EH (cell line): ENCODE measurements at regions not wholly inside any gene's neighbourhood (a gene's known extent, or its start where the extent isn't known, plus 50 kb on each side); places are given as distances from the start of the nearest gene placed in this dataset.

Experiments used
- DNase-seq: peaks from one replicate; pipeline ENCODE4 v3.0.0-alpha.2; 2015; ENCODE audit warnings: low read depth

DNA sequence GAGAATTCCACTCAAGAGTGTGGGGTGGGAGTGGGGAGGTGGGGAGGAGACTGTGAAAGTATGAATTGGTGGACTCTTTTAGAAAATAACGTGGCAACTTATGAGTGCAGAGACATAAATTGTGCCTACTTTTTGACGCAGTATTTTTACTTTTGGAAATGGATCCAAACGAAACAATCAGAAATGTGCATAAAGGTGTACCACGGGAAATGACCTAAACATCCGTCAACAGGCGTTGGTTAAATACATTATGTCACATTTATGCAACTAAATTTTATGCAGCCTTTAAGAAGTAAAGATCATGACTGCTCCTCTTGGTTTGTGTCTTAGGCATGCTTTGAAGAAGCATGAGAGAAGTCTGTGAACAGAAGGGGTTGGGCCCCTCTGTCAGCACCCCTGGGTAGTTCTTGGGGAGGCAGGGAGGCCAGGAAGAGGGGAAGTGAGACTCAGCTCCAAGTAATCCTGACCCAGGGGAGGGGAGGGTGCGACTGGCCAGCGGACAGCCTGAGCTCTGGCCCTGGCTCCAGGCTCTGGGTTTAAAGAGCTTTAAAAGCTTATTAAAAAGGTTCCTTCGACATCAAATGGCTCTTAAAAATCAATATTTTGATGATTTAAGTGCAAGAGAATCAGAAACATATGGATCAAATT, 126.4 kb upstream of the HAAO start:
- no peak for DNase-seq

- DNase-seq = no peak
Observed at GRCh38 chr2:42918041-42918440, 125.7 kb upstream of the HAAO start.

DNA sequence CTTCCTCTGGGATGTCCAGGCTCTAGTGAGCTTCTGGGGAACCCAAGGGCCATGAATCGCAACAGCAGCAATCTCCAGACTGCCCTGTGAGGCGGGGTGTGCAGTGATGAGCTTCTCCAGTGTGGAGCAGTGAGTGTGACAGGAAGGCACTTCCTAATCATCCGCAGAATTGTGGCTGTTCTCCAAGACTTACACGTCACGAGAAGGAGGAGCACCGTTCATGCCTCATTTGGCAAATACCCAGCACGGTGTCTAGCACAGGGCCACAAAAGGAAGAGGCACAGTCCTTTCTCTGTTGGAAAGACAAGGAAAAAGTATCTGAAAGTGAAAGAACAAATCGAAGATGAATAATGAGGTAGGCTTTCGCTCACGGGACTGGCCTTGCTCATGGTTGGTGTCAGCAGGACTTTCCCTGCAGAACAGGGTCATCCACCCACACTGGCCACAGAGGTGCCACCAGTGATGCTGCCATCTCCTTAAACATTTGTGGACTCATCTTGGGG, 125.1 kb upstream of the HAAO start:
- peak; percentile 97 for DNase-seq

DNA sequence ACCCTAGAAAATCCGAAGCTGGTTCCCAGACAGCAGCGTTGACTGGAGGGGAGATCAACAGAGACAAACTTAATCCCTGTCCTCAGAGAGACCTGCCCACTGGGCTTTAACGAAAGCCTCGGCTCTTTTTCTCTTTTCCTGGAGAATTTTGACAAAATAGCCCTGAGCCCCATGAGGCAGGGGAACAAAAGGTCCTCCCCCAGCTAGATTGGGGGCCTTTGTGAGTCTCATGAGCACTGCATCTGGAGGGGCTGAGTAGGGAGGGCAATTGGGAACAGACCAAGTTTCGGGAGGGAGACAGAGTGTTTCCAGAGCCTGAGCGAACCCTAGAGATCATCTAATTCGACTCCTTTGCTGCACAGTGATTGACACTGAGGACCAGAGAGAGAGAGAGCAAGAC, 123.9 kb upstream of the HAAO start:
- no peak for DNase-seq

- DNase-seq = no peak
Observed at GRCh38 chr2:42914860-42915259, 122.5 kb upstream of the HAAO start.

DNA sequence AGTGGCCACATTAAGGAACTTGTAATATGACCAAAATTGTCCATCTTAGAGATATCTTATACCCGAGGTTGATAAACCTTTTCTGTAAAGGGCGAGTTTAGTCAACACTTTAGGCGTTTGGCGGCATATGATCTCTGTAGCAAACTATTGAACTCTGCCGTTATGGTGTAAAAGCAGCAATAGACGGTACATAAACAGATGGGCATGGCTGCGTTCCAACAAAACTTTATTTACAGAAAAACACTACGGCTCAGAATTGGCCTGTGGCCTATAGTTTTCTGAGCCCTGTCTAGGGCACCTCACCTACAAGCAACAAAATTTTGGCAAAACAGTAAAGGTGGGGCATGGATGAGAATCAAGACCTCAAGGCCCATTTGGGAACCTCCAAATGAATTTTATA, 121.9 kb upstream of the HAAO start:
- DNase-seq = no peak

DNA sequence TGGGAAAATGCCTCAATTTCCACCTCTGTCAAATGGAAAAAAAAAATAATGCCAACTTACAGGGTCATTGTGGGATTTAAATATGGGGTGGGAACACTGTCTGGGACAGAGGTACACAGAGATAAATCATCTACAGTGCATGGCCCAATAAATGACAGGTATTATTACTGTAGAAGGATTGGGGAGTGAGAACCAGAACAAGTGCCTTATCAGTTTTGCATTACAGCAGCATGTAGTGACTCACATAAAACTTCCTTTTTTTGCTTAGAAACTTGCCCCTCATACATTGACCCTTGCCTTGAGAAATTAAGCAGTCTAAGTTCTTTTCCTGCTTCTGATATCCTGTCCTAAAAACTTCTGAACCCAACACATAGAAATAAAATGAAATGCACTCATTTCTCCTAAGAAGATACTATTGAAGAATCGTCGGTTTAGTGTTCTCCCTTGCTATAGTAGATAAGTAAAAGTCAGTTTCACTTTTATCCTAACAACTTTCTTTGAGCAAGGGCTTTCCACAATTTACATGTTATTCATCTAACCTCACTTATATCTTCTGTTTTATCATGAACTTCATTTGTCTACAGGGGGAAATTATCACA, 121.0 kb upstream of the HAAO start:
- DNase-seq = no peak

DNA sequence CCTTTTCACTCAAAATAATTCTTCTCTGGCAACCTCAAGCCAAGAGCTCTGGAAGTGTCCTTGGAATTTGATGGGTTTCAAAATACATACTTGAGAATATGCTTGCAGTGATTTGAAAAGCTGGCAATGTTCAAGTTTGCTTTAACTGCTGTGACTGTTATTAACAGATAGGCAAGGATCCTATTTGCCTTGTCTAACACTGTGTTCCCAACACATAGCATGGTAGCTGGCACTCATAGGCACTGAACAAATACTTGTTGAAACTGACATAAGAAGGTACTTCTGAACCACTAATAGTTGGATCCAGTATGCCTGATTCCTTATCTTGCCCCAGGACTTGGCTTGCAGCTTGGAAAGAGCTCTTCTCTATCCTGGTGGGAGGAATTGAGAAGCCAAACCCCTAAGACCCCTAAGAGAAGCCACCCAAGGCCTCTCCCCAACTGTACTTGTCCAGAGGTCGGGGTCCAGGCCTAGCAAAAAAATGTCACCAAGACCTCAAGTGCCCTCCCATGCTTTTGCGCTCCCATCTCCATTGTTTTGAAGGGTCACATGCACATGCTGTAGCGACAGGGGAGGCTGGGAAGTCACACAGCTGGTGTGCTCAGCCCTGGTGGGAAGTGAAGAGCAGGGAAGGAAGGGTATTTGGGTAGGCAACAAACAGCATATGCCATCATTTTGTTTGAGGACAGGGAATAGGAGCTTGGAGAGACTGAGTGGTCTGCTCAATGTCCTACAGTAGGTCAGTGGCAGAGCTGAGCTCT, 118.4 kb upstream of the HAAO start:
- DNase-seq = no peak

DNA sequence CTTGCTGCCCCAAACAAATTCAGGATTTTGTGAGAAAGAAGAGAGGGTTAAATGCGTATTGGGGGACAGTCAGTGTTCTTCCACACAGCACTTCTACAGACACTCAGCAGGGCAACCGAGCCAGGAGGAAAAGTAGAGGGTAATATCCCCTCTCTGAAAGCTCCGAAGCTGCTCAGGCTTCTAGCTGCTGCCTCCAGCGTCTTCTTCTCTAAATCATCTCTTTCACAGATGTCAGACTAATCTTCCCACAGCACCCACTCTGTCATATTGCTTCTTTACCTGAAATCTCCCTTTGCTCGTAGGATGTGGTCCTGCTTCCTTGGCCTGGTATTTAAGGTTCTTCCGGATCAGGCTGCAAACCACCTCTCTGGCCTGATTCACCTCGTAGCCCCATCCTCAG, 117.6 kb upstream of the HAAO start:
- DNase-seq = no peak

GRCh38 chr2:42908518-42909200, 116.3 kb upstream of the HAAO start:
- peak; percentile 63 for DNase-seq

DNA sequence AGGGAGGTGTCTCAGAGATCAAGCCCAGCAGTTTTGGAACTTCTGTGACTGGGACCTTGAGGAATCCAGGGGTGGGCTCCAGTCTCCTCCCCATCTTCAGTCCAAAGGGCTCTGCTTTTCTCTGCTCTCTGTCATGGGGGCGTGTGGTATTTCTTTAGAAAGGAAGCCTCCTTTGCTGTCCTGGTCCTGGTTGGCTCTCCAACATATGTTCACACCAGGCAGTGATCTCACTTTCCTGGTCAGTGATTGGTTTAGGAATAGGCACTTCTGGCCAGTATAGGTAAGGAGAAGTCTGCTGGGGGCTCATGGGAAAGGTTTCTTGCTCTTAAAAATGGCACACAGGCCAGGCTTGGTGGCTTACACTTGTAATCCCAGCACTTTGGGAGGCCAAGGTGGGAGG, 115.5 kb upstream of the HAAO start:
- peak; percentile 38 for DNase-seq

DNA sequence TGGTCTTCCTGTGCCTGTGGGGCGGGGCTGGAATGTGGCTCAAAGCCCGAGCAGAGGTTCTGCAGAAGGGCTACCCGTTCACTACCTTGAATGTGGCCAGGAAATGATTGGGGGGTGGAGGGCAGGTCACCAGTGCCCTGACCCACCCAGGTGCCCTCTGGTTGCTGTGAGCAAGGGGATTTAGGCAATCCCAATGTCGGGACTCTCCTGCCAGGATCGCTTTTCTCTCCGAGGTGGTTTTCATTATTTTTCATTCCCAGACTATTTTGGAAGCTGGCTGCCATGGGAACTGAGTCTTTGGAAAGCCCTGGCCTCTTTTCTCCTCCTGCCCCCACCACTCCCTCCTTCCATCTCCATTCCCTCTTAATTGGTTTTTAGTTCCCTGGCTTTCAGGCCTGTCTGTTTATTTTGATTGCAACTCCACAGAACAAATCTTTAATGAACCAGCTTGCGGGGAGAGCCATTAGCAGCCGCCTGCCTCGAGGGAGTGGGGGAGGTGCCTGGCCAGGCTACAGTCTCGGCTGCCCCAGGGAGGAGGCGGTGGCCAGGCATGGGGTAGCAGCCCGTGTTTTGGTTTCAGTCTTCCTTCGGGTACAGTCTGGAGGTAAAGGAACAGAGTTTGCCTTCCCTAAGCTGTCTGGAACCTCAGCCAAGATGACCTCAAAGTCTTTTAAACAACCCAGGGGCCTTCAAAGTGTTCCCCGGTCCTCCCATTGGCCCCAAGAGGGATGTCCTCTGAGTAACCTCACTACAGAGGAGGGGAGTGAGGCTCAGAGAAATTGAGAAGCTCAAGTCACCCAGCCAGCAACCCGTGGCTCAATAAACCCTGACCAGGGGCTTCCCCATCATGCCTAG, 114.4 kb upstream of the HAAO start:
- peak; percentile 97 for DNase-seq

DNA sequence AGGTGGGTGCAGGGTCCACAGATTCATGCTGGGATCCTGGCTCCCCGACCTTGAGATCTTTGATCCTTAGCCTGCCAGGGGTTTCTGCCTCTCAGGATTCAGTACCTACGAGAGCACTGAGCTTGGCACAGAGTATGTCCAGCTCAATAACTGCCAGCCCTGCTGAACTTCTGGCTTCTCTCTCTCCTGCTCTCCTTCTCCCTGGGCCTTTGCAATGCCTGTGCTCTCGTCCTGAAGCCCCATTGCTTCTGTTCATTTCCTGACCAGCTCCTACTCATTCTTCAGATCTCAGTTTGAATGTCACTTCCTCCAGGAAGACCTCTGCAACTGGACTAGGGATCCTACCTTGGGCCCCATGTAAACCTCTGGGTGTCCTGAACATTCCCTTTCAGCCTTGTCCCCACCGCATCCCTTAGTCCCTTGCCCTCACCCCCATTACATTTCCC, 113.8 kb upstream of the HAAO start:
- DNase-seq = no peak

- peak; percentile 48 for DNase-seq
Observed at GRCh38 chr2:42905341-42906110, 113.1 kb upstream of the HAAO start.

DNA sequence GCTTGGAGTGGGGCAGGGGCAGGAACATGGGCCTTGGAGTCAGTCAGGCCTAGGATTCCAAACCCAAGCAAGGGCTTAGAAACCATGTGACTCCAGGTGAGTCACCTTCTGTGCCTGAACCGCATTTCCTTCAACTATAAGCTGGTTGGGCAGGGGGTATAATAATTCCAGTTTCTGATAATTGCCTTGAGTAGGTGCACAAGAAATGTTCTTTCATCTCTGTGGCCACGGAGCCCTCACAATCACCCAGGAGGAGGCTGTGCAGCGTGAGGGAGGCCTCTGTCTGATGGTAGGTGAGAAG, 112.1 kb upstream of the HAAO start:
- no peak for DNase-seq

DNA sequence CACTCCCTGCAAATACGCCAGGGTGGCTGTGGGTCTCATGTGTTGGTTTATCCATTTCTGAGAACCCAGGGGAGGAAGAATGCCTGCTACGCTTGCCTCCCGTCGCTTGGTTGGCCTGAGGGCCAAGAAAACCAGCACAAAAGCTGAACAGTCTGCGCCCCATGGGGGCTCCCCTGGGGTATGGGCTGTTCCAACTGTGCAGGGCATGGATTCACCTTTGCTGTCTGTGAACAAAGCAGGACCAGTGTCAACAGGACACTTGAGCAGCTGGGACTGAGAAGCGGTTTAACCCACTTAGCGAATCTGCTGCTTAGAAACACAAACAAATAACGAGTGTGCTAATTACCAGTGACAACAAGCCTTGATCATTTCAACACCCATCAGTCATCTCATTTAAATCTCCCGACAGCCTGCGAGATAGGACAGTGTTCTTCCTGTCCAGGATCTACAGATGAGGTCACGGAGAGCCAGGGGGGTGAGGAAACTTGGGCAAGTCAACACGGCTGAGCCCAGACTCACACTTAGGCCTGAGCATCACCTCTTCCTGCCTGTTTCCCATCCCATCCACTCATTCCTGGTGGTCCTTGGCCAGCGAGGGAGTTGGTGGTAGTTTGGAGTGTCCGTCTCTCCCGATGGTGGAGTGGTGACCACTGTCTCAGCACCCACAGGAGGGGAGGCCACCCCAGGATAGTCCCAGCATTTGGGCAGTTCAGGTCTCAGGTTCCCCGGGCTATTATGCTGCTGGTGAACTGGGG, 111.6 kb upstream of the HAAO start:
- no peak for DNase-seq

DNA sequence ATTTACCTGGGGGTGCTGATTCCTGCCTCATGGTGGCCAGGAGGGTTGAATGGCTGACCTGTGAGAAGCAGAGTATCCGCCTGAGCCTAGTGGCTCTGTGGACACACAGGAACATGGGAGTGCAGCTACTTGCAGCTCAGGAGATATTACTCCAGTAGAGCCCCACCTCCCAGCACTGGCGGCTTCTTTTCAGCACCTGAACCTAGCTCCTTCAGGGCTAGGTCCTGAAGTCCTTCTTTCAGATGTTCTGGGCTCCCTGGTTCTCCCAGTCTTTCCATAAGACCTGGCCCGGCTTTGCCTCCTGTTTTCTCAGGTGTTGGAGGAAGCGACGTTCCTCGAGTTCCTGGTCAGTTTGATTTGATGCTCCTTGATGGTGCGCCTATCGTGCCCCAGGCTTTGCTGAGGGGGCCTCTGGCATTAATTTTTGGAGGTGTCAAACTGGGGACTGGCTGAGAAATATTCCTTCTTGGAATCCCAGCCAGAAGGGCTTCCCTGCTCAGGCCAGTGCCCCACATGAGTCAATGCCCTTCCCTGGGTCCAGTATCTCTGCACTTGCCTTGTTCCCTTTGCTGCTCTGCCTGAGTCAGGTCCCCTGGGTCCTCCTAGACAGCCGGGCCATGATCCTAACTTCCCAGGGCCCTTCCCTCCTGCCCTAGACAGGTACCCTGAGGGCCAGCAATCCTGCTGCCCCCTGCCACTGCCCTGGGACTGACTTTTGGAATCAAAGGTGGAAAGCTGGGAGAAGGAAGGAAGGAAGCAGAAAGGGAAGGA, 110.7 kb upstream of the HAAO start:
- no peak for DNase-seq

- peak; percentile 80 for DNase-seq
Observed at GRCh38 chr2:42901076-42901640, 108.8 kb upstream of the HAAO start.

GRCh38 chr2:42900289-42900891, 108.0 kb upstream of the HAAO start:
- peak; percentile 67 for DNase-seq
